ENCODE measurements at regions not wholly inside any gene's neighbourhood (a gene's known extent, or its start where the extent isn't known, plus 50 kb on each side); places are given as distances from the start of the nearest gene placed in this dataset.

- no peak for ATAC-seq (ENCODE audit: low read depth in 2 of 2)
- H3K36me3 Mint-ChIP-seq, result no peaks in the 10 kb centered on the region
Observed at GRCh38 chr2:117055499-117056375, 758.8 kb upstream of the DDX18 start.

GRCh38 chr2:117056376-117056748, 758.1 kb upstream of the DDX18 start:
- Histone ChIP-seq H3K36me3 (ENCODE audit: control insufficient read depth, insufficient read depth, low read length) (no peaks in the 10 kb centered on the region), H3K27ac (ENCODE audit: insufficient read depth, low read length, poor library complexity, severe bottlenecking) (no peak overlapping the region), H3K9me3 (ENCODE audit: control insufficient read depth in 2 of 2, low read length in 2 of 2) (peaks cover 10 to 11% of the 10 kb centered on the region in 2 experiments), H3K27me3 (ENCODE audit: control insufficient read depth, insufficient read depth, low read length) (no peaks in the 10 kb centered on the region), H3K4me3 (ENCODE audit: low read depth, low read length) (no peak overlapping the region), H3K4me1 (ENCODE audit: control insufficient read depth, insufficient read depth, low read length, poor library complexity, severe bottlenecking) (no peaks in the 10 kb centered on the region)
- Mint-ChIP-seq H3K4me1 (no peaks in the 10 kb centered on the region), H3K36me3 (no peaks in the 10 kb centered on the region), H3K4me3 (no peak overlapping the region), H3K27ac (no peak overlapping the region), H3K27me3 (no peaks in the 10 kb centered on the region), H3K9me3 (peaks cover under 1 to 19% (median 4%) of the 10 kb centered on the region in 7 donors)
- ATAC-seq (ENCODE audit: low read depth in 2 of 2), result no peak
- no peak for DNase-seq

More at GRCh38 chr2:117055499-117056375, 758.8 kb upstream of the DDX18 start:
- Histone ChIP-seq H3K27me3 (ENCODE audit: control insufficient read depth, insufficient read depth, low read length) (no peaks in the 10 kb centered on the region), H3K4me3 (ENCODE audit: low read depth, low read length) (no peak overlapping the region), H3K27ac (ENCODE audit: insufficient read depth, low read length, poor library complexity, severe bottlenecking) (no peak overlapping the region), H3K4me1 (ENCODE audit: control insufficient read depth, insufficient read depth, low read length, poor library complexity, severe bottlenecking) (no peaks in the 10 kb centered on the region), H3K36me3 (ENCODE audit: control insufficient read depth, insufficient read depth, low read length) (no peaks in the 10 kb centered on the region), H3K9me3 (ENCODE audit: control insufficient read depth in 2 of 2, low read length in 2 of 2) (peaks cover 10 to 11% of the 10 kb centered on the region in 2 experiments)
- peaks cover 1 to 19% (median 7%) of the 10 kb centered on the region in 7 donors for H3K9me3 Mint-ChIP-seq
- H3K27ac Mint-ChIP-seq, result no peak overlapping the region
- no peaks in the 10 kb centered on the region for H3K27me3 Mint-ChIP-seq
- no peaks in the 10 kb centered on the region for H3K4me1 Mint-ChIP-seq
- no peak for DNase-seq
- no peak overlapping the region for H3K4me3 Mint-ChIP-seq

GRCh38 chr2:117057016-117057415, 757.5 kb upstream of the DDX18 start:
- no peaks in the 10 kb centered on the region for H3K27me3 ChIP-seq (ENCODE audit: control insufficient read depth, insufficient read depth, low read length)
- Mint-ChIP-seq H3K9me3 (peaks cover 0 to 19% (median 4%) of the 10 kb centered on the region in 7 donors), H3K4me3 (no peak overlapping the region), H3K36me3 (no peaks in the 10 kb centered on the region), H3K27me3 (no peaks in the 10 kb centered on the region), H3K27ac (no peak overlapping the region), H3K4me1 (no peaks in the 10 kb centered on the region)
- H3K36me3 ChIP-seq (ENCODE audit: control insufficient read depth, insufficient read depth, low read length), result no peaks in the 10 kb centered on the region
- H3K27ac ChIP-seq (ENCODE audit: insufficient read depth, low read length, poor library complexity, severe bottlenecking), result no peak overlapping the region
- ATAC-seq (ENCODE audit: low read depth in 2 of 2), result no peak
- H3K4me3 ChIP-seq (ENCODE audit: low read depth, low read length), result no peak overlapping the region
- no peaks in the 10 kb centered on the region for H3K4me1 ChIP-seq (ENCODE audit: control insufficient read depth, insufficient read depth, low read length, poor library complexity, severe bottlenecking)
- peaks cover 10 to 11% of the 10 kb centered on the region in 2 experiments for H3K9me3 ChIP-seq (ENCODE audit: control insufficient read depth in 2 of 2, low read length in 2 of 2)
- no peak for DNase-seq

GRCh38 chr2:117058366-117058765, 756.1 kb upstream of the DDX18 start:
- H3K4me3 ChIP-seq (ENCODE audit: low read depth, low read length), result no peak overlapping the region
- H3K27me3 Mint-ChIP-seq, result no peaks in the 10 kb centered on the region

GRCh38 chr2:117064021-117064420, 750.5 kb upstream of the DDX18 start:
- ATAC-seq (ENCODE audit: low read depth in 2 of 2) (no peak), DNase-seq (no peak)
- Mint-ChIP-seq H3K4me1 (no peaks in the 10 kb centered on the region), H3K27ac (no peak overlapping the region), H3K9me3 (peaks cover 0 to 9% (median 5%) of the 10 kb centered on the region in 7 donors), H3K27me3 (no peaks in the 10 kb centered on the region), H3K36me3 (no peaks in the 10 kb centered on the region), H3K4me3 (no peak overlapping the region)
- Histone ChIP-seq H3K27me3 (ENCODE audit: control insufficient read depth, insufficient read depth, low read length) (no peaks in the 10 kb centered on the region), H3K4me1 (ENCODE audit: control insufficient read depth, insufficient read depth, low read length, poor library complexity, severe bottlenecking) (no peaks in the 10 kb centered on the region), H3K4me3 (ENCODE audit: low read depth, low read length) (no peak overlapping the region), H3K36me3 (ENCODE audit: control insufficient read depth, insufficient read depth, low read length) (no peaks in the 10 kb centered on the region), H3K27ac (ENCODE audit: insufficient read depth, low read length, poor library complexity, severe bottlenecking) (no peak overlapping the region), H3K9me3 (ENCODE audit: control insufficient read depth in 2 of 2, low read length in 2 of 2) (peaks cover 3 to 8% of the 10 kb centered on the region in 2 experiments)

More at GRCh38 chr2:117058366-117058765, 756.1 kb upstream of the DDX18 start:
- H3K4me1 Mint-ChIP-seq, result no peaks in the 10 kb centered on the region
- no peaks in the 10 kb centered on the region for H3K36me3 Mint-ChIP-seq
- Histone ChIP-seq H3K36me3 (ENCODE audit: control insufficient read depth, insufficient read depth, low read length) (no peaks in the 10 kb centered on the region), H3K27me3 (ENCODE audit: control insufficient read depth, insufficient read depth, low read length) (no peaks in the 10 kb centered on the region), H3K4me1 (ENCODE audit: control insufficient read depth, insufficient read depth, low read length, poor library complexity, severe bottlenecking) (no peaks in the 10 kb centered on the region), H3K27ac (ENCODE audit: insufficient read depth, low read length, poor library complexity, severe bottlenecking) (no peak overlapping the region), H3K9me3 (ENCODE audit: control insufficient read depth in 2 of 2, low read length in 2 of 2) (peaks cover 8 to 10% of the 10 kb centered on the region in 2 experiments)
- no peak overlapping the region for H3K27ac Mint-ChIP-seq
- DNase-seq (no peak), ATAC-seq (ENCODE audit: low read depth in 2 of 2) (no peak)
- H3K9me3 Mint-ChIP-seq, result peaks cover 0 to 16% (median 4%) of the 10 kb centered on the region in 7 donors
- no peak overlapping the region for H3K4me3 Mint-ChIP-seq

- H3K4me3 ChIP-seq (ENCODE audit: low read depth, low read length), result no peak overlapping the region
- peaks cover 2 to 10% (median 6%) of the 10 kb centered on the region in 7 donors for H3K9me3 Mint-ChIP-seq
- H3K4me1 Mint-ChIP-seq, result no peaks in the 10 kb centered on the region
- no peak overlapping the region for H3K27ac ChIP-seq (ENCODE audit: insufficient read depth, low read length, poor library complexity, severe bottlenecking)
- no peaks in the 10 kb centered on the region for H3K4me1 ChIP-seq (ENCODE audit: control insufficient read depth, insufficient read depth, low read length, poor library complexity, severe bottlenecking)
- no peaks in the 10 kb centered on the region for H3K36me3 Mint-ChIP-seq
- peaks cover 0 to 8% of the 10 kb centered on the region in 2 experiments for H3K9me3 ChIP-seq (ENCODE audit: control insufficient read depth in 2 of 2, low read length in 2 of 2)
- no peak for DNase-seq
- no peak for ATAC-seq (ENCODE audit: low read depth in 2 of 2)
- H3K4me3 Mint-ChIP-seq, result no peak overlapping the region
- H3K27me3 ChIP-seq (ENCODE audit: control insufficient read depth, insufficient read depth, low read length), result no peaks in the 10 kb centered on the region
- no peak overlapping the region for H3K27ac Mint-ChIP-seq
- H3K27me3 Mint-ChIP-seq, result no peaks in the 10 kb centered on the region
- no peaks in the 10 kb centered on the region for H3K36me3 ChIP-seq (ENCODE audit: control insufficient read depth, insufficient read depth, low read length)
Observed at GRCh38 chr2:117065912-117066311, 748.6 kb upstream of the DDX18 start.

GRCh38 chr2:117067900-117068299, 746.6 kb upstream of the DDX18 start:
- ATAC-seq (ENCODE audit: low read depth in 2 of 2) (no peak), DNase-seq (no peak)

GRCh38 chr2:117068371-117068770, 746.1 kb upstream of the DDX18 start:
- Mint-ChIP-seq H3K27me3 (no peaks in the 10 kb centered on the region), H3K4me3 (no peak overlapping the region), H3K36me3 (no peaks in the 10 kb centered on the region), H3K27ac (no peak overlapping the region), H3K9me3 (peaks cover 2 to 10% (median 6%) of the 10 kb centered on the region in 7 donors), H3K4me1 (no peaks in the 10 kb centered on the region)
- no peaks in the 10 kb centered on the region for H3K36me3 ChIP-seq (ENCODE audit: control insufficient read depth, insufficient read depth, low read length)
- no peak overlapping the region for H3K27ac ChIP-seq (ENCODE audit: insufficient read depth, low read length, poor library complexity, severe bottlenecking)
- DNase-seq, result no peak
- no peak for ATAC-seq (ENCODE audit: low read depth in 2 of 2)
- no peak overlapping the region for H3K4me3 ChIP-seq (ENCODE audit: low read depth, low read length)
- no peaks in the 10 kb centered on the region for H3K27me3 ChIP-seq (ENCODE audit: control insufficient read depth, insufficient read depth, low read length)
- no peaks in the 10 kb centered on the region for H3K4me1 ChIP-seq (ENCODE audit: control insufficient read depth, insufficient read depth, low read length, poor library complexity, severe bottlenecking)
- peaks cover 0 to 8% of the 10 kb centered on the region in 2 experiments for H3K9me3 ChIP-seq (ENCODE audit: control insufficient read depth in 2 of 2, low read length in 2 of 2)

More at GRCh38 chr2:117067900-117068299, 746.6 kb upstream of the DDX18 start:
- H3K36me3 ChIP-seq (ENCODE audit: control insufficient read depth, insufficient read depth, low read length), result no peaks in the 10 kb centered on the region
- Mint-ChIP-seq H3K4me1 (no peaks in the 10 kb centered on the region), H3K4me3 (no peak overlapping the region), H3K27ac (no peak overlapping the region), H3K9me3 (peaks cover 2 to 10% (median 6%) of the 10 kb centered on the region in 7 donors), H3K27me3 (no peaks in the 10 kb centered on the region), H3K36me3 (no peaks in the 10 kb centered on the region)
- H3K9me3 ChIP-seq (ENCODE audit: control insufficient read depth in 2 of 2, low read length in 2 of 2), result peaks cover 0 to 8% of the 10 kb centered on the region in 2 experiments
- H3K27ac ChIP-seq (ENCODE audit: insufficient read depth, low read length, poor library complexity, severe bottlenecking), result no peak overlapping the region
- no peaks in the 10 kb centered on the region for H3K27me3 ChIP-seq (ENCODE audit: control insufficient read depth, insufficient read depth, low read length)
- no peak overlapping the region for H3K4me3 ChIP-seq (ENCODE audit: low read depth, low read length)
- H3K4me1 ChIP-seq (ENCODE audit: control insufficient read depth, insufficient read depth, low read length, poor library complexity, severe bottlenecking), result no peaks in the 10 kb centered on the region
